ENCODE measurements at regions not wholly inside any gene's neighbourhood (a gene's known extent, or its start where the extent isn't known, plus 50 kb on each side); places are given as distances from the start of the nearest gene placed in this dataset.
"Not testable (repeated sequence)": the region's sequence is repeated elsewhere in the genome, so short reads cannot be mapped to it uniquely, and the experiment has no call there.

- H3K27me3 ChIP-seq (ENCODE audit: control insufficient read depth in 2 of 2, insufficient read depth in 2 of 2, low read length in 2 of 2); H3K9ac ChIP-seq (ENCODE audit: low read depth in 1 of 2, low read length in 2 of 2); H3K36me3 ChIP-seq (ENCODE audit: control insufficient read depth in 2 of 2, insufficient read depth in 2 of 2, low read length in 2 of 2); H3K4me1 ChIP-seq (ENCODE audit: control insufficient read depth in 2 of 2, insufficient read depth in 2 of 2, low read length in 2 of 2); H3K27ac ChIP-seq (ENCODE audit: low read depth in 2 of 2, low read length in 2 of 2); H3K9me3 ChIP-seq (ENCODE audit: control insufficient read depth in 2 of 2, low read length in 2 of 2); H3K4me3 ChIP-seq (ENCODE audit: low read length in 2 of 2): not testable (repeated sequence)
Measured at GRCh38 chr5:1619531-1619930, 95.8 kb upstream of the LPCAT1 start.

GRCh38 chr5:1618296-1618865 lies 94.6 kb upstream of the LPCAT1 start:
- not testable (repeated sequence) for H3K4me3 ChIP-seq (ENCODE audit: low read length in 2 of 2); H3K36me3 ChIP-seq (ENCODE audit: control insufficient read depth in 2 of 2, insufficient read depth in 2 of 2, low read length in 2 of 2); H3K9me3 ChIP-seq (ENCODE audit: control insufficient read depth in 2 of 2, low read length in 2 of 2); H3K27me3 ChIP-seq (ENCODE audit: control insufficient read depth in 2 of 2, insufficient read depth in 2 of 2, low read length in 2 of 2); H3K4me1 ChIP-seq (ENCODE audit: control insufficient read depth in 2 of 2, insufficient read depth in 2 of 2, low read length in 2 of 2); H3K27ac ChIP-seq (ENCODE audit: low read depth in 2 of 2, low read length in 2 of 2); H3K9ac ChIP-seq (ENCODE audit: low read depth in 1 of 2, low read length in 2 of 2)

DNA sequence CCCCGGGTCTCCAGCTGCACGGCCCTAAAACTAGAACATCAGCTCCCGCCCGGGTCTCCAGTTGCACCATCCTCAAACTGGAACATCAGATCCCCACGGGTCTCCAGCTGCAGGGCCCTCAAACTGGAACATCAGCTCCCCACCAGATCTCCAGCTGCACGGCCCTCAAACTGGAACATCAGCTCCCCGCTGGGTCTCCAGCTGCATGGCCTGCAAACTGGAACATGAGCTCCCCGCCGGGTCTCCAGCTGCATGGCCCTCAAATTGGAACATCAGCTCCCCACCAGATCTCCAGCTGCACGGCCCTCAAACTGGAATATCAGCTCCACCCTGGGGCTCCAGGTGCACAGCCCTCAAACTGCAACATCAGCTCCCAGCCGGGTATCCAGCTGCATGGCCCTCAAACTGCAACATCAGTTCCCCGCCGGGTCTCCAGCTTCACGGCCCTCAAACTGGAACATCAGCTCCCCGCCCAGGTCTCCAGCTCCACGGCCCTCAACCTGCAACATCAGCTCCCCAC lies 93.5 kb upstream of the LPCAT1 start:
- not testable (repeated sequence) for H3K4me3 ChIP-seq (ENCODE audit: low read length in 2 of 2); H3K27ac ChIP-seq (ENCODE audit: low read depth in 2 of 2, low read length in 2 of 2); H3K36me3 ChIP-seq (ENCODE audit: control insufficient read depth in 2 of 2, insufficient read depth in 2 of 2, low read length in 2 of 2); H3K9ac ChIP-seq (ENCODE audit: low read depth in 1 of 2, low read length in 2 of 2); H3K4me1 ChIP-seq (ENCODE audit: control insufficient read depth in 2 of 2, insufficient read depth in 2 of 2, low read length in 2 of 2); H3K27me3 ChIP-seq (ENCODE audit: control insufficient read depth in 2 of 2, insufficient read depth in 2 of 2, low read length in 2 of 2); H3K9me3 ChIP-seq (ENCODE audit: control insufficient read depth in 2 of 2, low read length in 2 of 2)

- H3K4me1 ChIP-seq (ENCODE audit: control insufficient read depth in 2 of 2, insufficient read depth in 2 of 2, low read length in 2 of 2); H3K36me3 ChIP-seq (ENCODE audit: control insufficient read depth in 2 of 2, insufficient read depth in 2 of 2, low read length in 2 of 2); H3K9me3 ChIP-seq (ENCODE audit: control insufficient read depth in 2 of 2, low read length in 2 of 2); H3K4me3 ChIP-seq (ENCODE audit: low read length in 2 of 2); H3K27me3 ChIP-seq (ENCODE audit: control insufficient read depth in 2 of 2, insufficient read depth in 2 of 2, low read length in 2 of 2); H3K9ac ChIP-seq (ENCODE audit: low read depth in 1 of 2, low read length in 2 of 2); H3K27ac ChIP-seq (ENCODE audit: low read depth in 2 of 2, low read length in 2 of 2): not testable (repeated sequence)
Measured at GRCh38 chr5:1613515-1613914, 89.8 kb upstream of the LPCAT1 start.

DNA sequence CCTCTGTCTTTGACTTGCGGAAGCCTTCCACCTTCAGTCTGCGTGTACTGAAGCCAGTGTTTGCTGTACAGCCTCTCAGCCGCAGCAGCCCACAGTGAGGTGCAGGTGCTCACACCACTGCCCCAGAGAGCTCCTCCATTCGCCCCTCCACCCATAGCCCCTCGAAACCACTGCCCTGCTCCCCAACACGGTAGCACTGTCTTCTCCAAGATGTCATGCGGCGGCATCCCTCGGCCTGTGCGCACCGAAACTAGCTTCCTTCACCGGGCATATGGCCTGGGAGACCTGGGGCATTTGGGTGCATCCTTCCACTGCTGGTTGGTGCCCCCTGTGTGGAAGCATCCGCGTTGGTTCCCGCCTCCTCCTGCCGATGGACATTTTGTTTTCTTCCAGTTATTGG lies 86.8 kb upstream of the LPCAT1 start:
- not testable (repeated sequence) for H3K4me3 ChIP-seq (ENCODE audit: low read length in 2 of 2); H3K36me3 ChIP-seq (ENCODE audit: control insufficient read depth in 2 of 2, insufficient read depth in 2 of 2, low read length in 2 of 2); H3K27ac ChIP-seq (ENCODE audit: low read depth in 2 of 2, low read length in 2 of 2); H3K9ac ChIP-seq (ENCODE audit: low read depth in 1 of 2, low read length in 2 of 2); H3K9me3 ChIP-seq (ENCODE audit: control insufficient read depth in 2 of 2, low read length in 2 of 2); H3K27me3 ChIP-seq (ENCODE audit: control insufficient read depth in 2 of 2, insufficient read depth in 2 of 2, low read length in 2 of 2); H3K4me1 ChIP-seq (ENCODE audit: control insufficient read depth in 2 of 2, insufficient read depth in 2 of 2, low read length in 2 of 2)

GRCh38 chr5:1609111-1609510 lies 85.4 kb upstream of the LPCAT1 start:
- H3K36me3 ChIP-seq (ENCODE audit: control insufficient read depth in 2 of 2, insufficient read depth in 2 of 2, low read length in 2 of 2); H3K4me1 ChIP-seq (ENCODE audit: control insufficient read depth in 2 of 2, insufficient read depth in 2 of 2, low read length in 2 of 2); H3K27me3 ChIP-seq (ENCODE audit: control insufficient read depth in 2 of 2, insufficient read depth in 2 of 2, low read length in 2 of 2); H3K27ac ChIP-seq (ENCODE audit: low read depth in 2 of 2, low read length in 2 of 2); H3K4me3 ChIP-seq (ENCODE audit: low read length in 2 of 2); H3K9ac ChIP-seq (ENCODE audit: low read depth in 1 of 2, low read length in 2 of 2); H3K9me3 ChIP-seq (ENCODE audit: control insufficient read depth in 2 of 2, low read length in 2 of 2): not testable (repeated sequence)

GRCh38 chr5:1608336-1608735 lies 84.6 kb upstream of the LPCAT1 start:
- not testable (repeated sequence) for H3K9ac ChIP-seq (ENCODE audit: low read depth in 1 of 2, low read length in 2 of 2); H3K4me1 ChIP-seq (ENCODE audit: control insufficient read depth in 2 of 2, insufficient read depth in 2 of 2, low read length in 2 of 2); H3K27me3 ChIP-seq (ENCODE audit: control insufficient read depth in 2 of 2, insufficient read depth in 2 of 2, low read length in 2 of 2)

DNA sequence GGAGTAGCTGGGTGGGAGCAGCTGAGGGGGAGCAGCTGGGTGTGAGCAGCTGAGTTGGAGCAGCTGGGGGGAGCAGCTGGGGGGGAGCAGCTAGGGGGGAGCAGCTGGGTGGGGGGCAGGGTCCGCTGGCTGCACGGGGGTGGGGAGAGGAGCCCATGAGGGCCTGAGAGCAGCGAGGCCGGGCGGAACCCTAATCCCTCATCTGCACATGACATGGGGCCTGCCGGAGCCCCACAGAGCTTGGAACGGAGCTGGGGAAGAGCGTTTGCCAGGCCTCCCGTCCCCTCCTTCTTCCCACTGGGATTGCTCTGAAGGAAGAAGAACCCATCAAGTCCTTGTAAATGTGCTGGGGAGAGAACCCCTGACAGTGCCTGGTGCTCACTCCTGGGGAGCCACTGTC lies 83.2 kb upstream of the LPCAT1 start:
- not testable (repeated sequence) for H3K27ac ChIP-seq (ENCODE audit: low read depth in 2 of 2, low read length in 2 of 2)

More at GRCh38 chr5:1608336-1608735, 84.6 kb upstream of the LPCAT1 start:
- H3K36me3 ChIP-seq (ENCODE audit: control insufficient read depth in 2 of 2, insufficient read depth in 2 of 2, low read length in 2 of 2); H3K27ac ChIP-seq (ENCODE audit: low read depth in 2 of 2, low read length in 2 of 2); H3K9me3 ChIP-seq (ENCODE audit: control insufficient read depth in 2 of 2, low read length in 2 of 2); H3K4me3 ChIP-seq (ENCODE audit: low read length in 2 of 2): not testable (repeated sequence)

GRCh38 chr5:1603916-1604315 lies 80.2 kb upstream of the LPCAT1 start:
- not testable (repeated sequence) for H3K9me3 ChIP-seq (ENCODE audit: control insufficient read depth in 2 of 2, low read length in 2 of 2); H3K27me3 ChIP-seq (ENCODE audit: control insufficient read depth in 2 of 2, insufficient read depth in 2 of 2, low read length in 2 of 2); H3K4me1 ChIP-seq (ENCODE audit: control insufficient read depth in 2 of 2, insufficient read depth in 2 of 2, low read length in 2 of 2); H3K27ac ChIP-seq (ENCODE audit: low read depth in 2 of 2, low read length in 2 of 2); H3K36me3 ChIP-seq (ENCODE audit: control insufficient read depth in 2 of 2, insufficient read depth in 2 of 2, low read length in 2 of 2); H3K4me3 ChIP-seq (ENCODE audit: low read length in 2 of 2); H3K9ac ChIP-seq (ENCODE audit: low read depth in 1 of 2, low read length in 2 of 2)

More for the DNA sequence above, 83.2 kb upstream of the LPCAT1 start:
- H3K36me3 ChIP-seq (ENCODE audit: control insufficient read depth in 2 of 2, insufficient read depth in 2 of 2, low read length in 2 of 2); H3K27me3 ChIP-seq (ENCODE audit: control insufficient read depth in 2 of 2, insufficient read depth in 2 of 2, low read length in 2 of 2); H3K9me3 ChIP-seq (ENCODE audit: control insufficient read depth in 2 of 2, low read length in 2 of 2); H3K4me1 ChIP-seq (ENCODE audit: control insufficient read depth in 2 of 2, insufficient read depth in 2 of 2, low read length in 2 of 2); H3K9ac ChIP-seq (ENCODE audit: low read depth in 1 of 2, low read length in 2 of 2); H3K4me3 ChIP-seq (ENCODE audit: low read length in 2 of 2): not testable (repeated sequence)

DNA sequence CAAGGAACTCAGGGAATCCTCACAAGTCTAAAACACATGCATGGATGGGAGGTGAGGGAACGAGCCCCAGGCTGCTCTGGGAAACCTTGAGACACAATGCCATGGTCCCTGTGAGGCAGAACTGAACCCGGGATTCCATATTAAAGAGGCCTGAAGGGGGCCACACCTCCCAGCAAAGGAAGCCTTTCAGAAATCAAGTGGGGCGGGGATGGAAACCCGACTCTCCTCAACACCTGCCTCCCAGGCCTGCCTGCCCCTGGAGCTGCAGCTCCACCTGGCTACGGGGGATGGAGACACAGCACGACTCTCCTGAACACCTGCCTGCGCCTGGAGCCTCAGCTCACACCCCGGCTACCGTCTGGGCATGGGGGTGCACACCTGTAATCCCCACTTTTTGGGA lies 77.8 kb upstream of the LPCAT1 start:
- H3K27me3 ChIP-seq (ENCODE audit: control insufficient read depth in 2 of 2, insufficient read depth in 2 of 2, low read length in 2 of 2); H3K9me3 ChIP-seq (ENCODE audit: control insufficient read depth in 2 of 2, low read length in 2 of 2); H3K27ac ChIP-seq (ENCODE audit: low read depth in 2 of 2, low read length in 2 of 2); H3K4me1 ChIP-seq (ENCODE audit: control insufficient read depth in 2 of 2, insufficient read depth in 2 of 2, low read length in 2 of 2); H3K36me3 ChIP-seq (ENCODE audit: control insufficient read depth in 2 of 2, insufficient read depth in 2 of 2, low read length in 2 of 2); H3K4me3 ChIP-seq (ENCODE audit: low read length in 2 of 2); H3K9ac ChIP-seq (ENCODE audit: low read depth in 1 of 2, low read length in 2 of 2): not testable (repeated sequence)
